HepG2 (cell line): ENCODE measurements at regions not wholly inside any gene's neighbourhood (a gene's known extent, or its start where the extent isn't known, plus 50 kb on each side); places are given as distances from the start of the nearest gene placed in this dataset.

Experiments used
- ATAC-seq: fragments of 200-7000 bp; cut with Tn5 transposase; 3 replicates; pipeline ENCODE4 v1.9.1; 2020; ENCODE audit warnings: mild to moderate bottlenecking, moderate library complexity
- BruUV-seq: library from RNA; stranded (reverse); fragments of 400-500 nt; replicated peaks from 2 replicates; lab custom pipeline; 2021; lab: Mats Ljungman, UMichigan
- CTCF ChIA-PET: fragments of 300-600 bp; formaldehyde crosslinking; extraction: SDS; loops from one replicate; lab custom pipeline; 2021; ENCODE audit warnings: low total read pairs, inconsistent platforms, low intra/inter-chr PET ratio; lab: Yijun Ruan, JAX
- POLR2A ChIA-PET: fragments of 350-600 bp; sonication (Branson Sonifier 250); formaldehyde crosslinking; loops from one replicate; lab custom pipeline; 2020; ENCODE audit warnings: antibody characterized with exemption, inconsistent platforms; lab: Yijun Ruan, JAX
- DNase-seq: peaks from one replicate; pipeline ENCODE4 v3.0.0-alpha.2; 2015; ENCODE audit warnings: low spot score
- FAIRE-seq: peaks from 3 replicates; lab custom pipeline; 2011; peaks lifted over from hg19 to GRCh38; lab: Jason Lieb, UNC
- H2AFZ ChIP-seq: one replicate; pipeline ENCODE4 v1.6.1; 2011; ENCODE audit warnings: low read length, inconsistent platforms
- H3K27ac ChIP-seq: fragments of 300-600 bp; 3 replicates; pipeline ENCODE4 v1.8.0; 2011; ENCODE audit warnings: mixed run types, mild to moderate bottlenecking, mixed read lengths, low read length, inconsistent platforms; ENCODE audit not compliant: insufficient read depth; ENCODE audit errors: extremely low read length
- H3K27me3 ChIP-seq, 2 experiments: fragments of 200-600 bp in 1 of 2; 2 replicates in 1 of 2; 3 replicates in 1 of 2; pipeline versions ENCODE4 v1.6.0 to v1.8.0; 2011; ENCODE audit warnings: low read length in 2 of 2, mild to moderate bottlenecking in 2 of 2, moderate library complexity in 2 of 2, inconsistent platforms in 1 of 2; ENCODE audit not compliant: insufficient read depth in 2 of 2, control insufficient read depth in 1 of 2
- H3K36me3 ChIP-seq, 2 experiments: fragments of 200-600 bp in 1 of 2; replicated peaks in 1 of 2; 2 replicates in 1 of 2; 3 replicates in 1 of 2; pipeline versions ENCODE4 v1.5.1 to v1.8.0; 2011; ENCODE audit warnings: low read length in 2 of 2, inconsistent platforms in 1 of 2; ENCODE audit not compliant: insufficient read depth in 2 of 2, control insufficient read depth in 1 of 2
- H3K4me1 ChIP-seq: 2 replicates; pipeline ENCODE4 v1.5.1; 2012; ENCODE audit warnings: low read length, inconsistent platforms; ENCODE audit not compliant: insufficient read depth
- H3K4me2 ChIP-seq: 2 replicates; pipeline ENCODE4 v1.6.0; 2011; ENCODE audit warnings: low read depth, low read length, inconsistent platforms
- H3K4me3 ChIP-seq, 3 experiments: fragments of 200-600 bp in 1 of 3; sonication (generic), shearing (Covaris generic) in 1 of 3; replicated peaks in 1 of 3; 2 replicates each; pipeline ENCODE4 v1.5.1; 2011 to 2016; ENCODE audit warnings: low read length in 3 of 3, inconsistent platforms in 2 of 3, low read depth in 2 of 3, mild to moderate bottlenecking in 2 of 3, control low read depth in 1 of 3, mixed read lengths in 1 of 3; ENCODE audit not compliant: insufficient read depth in 1 of 3
- H3K79me2 ChIP-seq: one replicate; pipeline ENCODE4 v1.6.1; 2011; ENCODE audit warnings: low read length, inconsistent platforms; ENCODE audit not compliant: insufficient read depth
- H3K9ac ChIP-seq: 2 replicates; pipeline ENCODE4 v1.6.0; 2011; ENCODE audit warnings: mild to moderate bottlenecking, low read depth, low read length, inconsistent platforms; ENCODE audit not compliant: insufficient read depth
- H3K9me3 ChIP-seq: 2 replicates; pipeline ENCODE4 v1.5.1; 2012; ENCODE audit warnings: mild to moderate bottlenecking, low read length
- H4K20me1 ChIP-seq: 2 replicates; pipeline ENCODE4 v1.6.0; 2011; ENCODE audit warnings: inconsistent platforms, mild to moderate bottlenecking, low read length, moderate library complexity; ENCODE audit not compliant: insufficient read depth
- FOXP1 ChIP-seq, 2 experiments: fragments of 450-650 bp in 1 of 2; IDR thresholded peaks; 2 replicates each; pipeline ENCODE4 v1.6.1; 2017 to 2018; ENCODE audit warnings: antibody characterized with exemption in 1 of 2
- KDM4B ChIP-seq: sonication (generic); formaldehyde crosslinking; IDR thresholded peaks from 2 replicates; pipeline ENCODE4 v1.4.0; 2020; ENCODE audit warnings: missing genetic modification reagents
- MEF2D ChIP-seq: sonication (generic); formaldehyde crosslinking; IDR thresholded peaks from 2 replicates; pipeline ENCODE4 v1.5.1; 2020; ENCODE audit warnings: mild to moderate bottlenecking, missing genetic modification reagents
- PHF8 ChIP-seq: sonication (generic); formaldehyde crosslinking; IDR thresholded peaks from 2 replicates; pipeline ENCODE4 v1.5.0; 2020; ENCODE audit warnings: missing genetic modification reagents
- SP1 ChIP-seq, 2 experiments: fragments of 450-650 bp in 1 of 2; sonication (generic) in 1 of 2; formaldehyde crosslinking in 1 of 2; IDR thresholded peaks; 2 replicates each; pipeline versions ENCODE4 v1.4.0 to v1.6.1; 2016 to 2020; ENCODE audit warnings: missing genetic modification reagents in 1 of 2
- ZFX ChIP-seq: sonication (generic); formaldehyde crosslinking; IDR thresholded peaks from 2 replicates; pipeline ENCODE4 v1.4.0; 2020; ENCODE audit warnings: mild to moderate bottlenecking, low read depth, missing genetic modification reagents, moderate library complexity
- ZNF383 ChIP-seq: sonication (generic); formaldehyde crosslinking; IDR thresholded peaks from 2 replicates; pipeline ENCODE4 v1.4.0; 2020; ENCODE audit warnings: missing genetic modification reagents, mild to moderate bottlenecking, borderline replicate concordance
- ZNF430 ChIP-seq: sonication (generic); formaldehyde crosslinking; IDR thresholded peaks from 2 replicates; pipeline ENCODE4 v1.9.0; 2021; ENCODE audit warnings: mild to moderate bottlenecking, missing genetic modification reagents
- ZNF512 ChIP-seq: sonication (generic); formaldehyde crosslinking; IDR thresholded peaks from 2 replicates; pipeline ENCODE4 v1.4.0; 2020; ENCODE audit warnings: mild to moderate bottlenecking, missing genetic modification reagents
- ZNF556 ChIP-seq: sonication (generic); formaldehyde crosslinking; IDR thresholded peaks from 2 replicates; pipeline ENCODE4 v1.4.0; 2020; ENCODE audit warnings: mild to moderate bottlenecking, missing genetic modification reagents, borderline replicate concordance
- in situ Hi-C: cut with HindIII; loops from 2 replicates; pipeline ENCODE4 v1.10.0; 2017; ENCODE audit warnings: low pct_unique_long_range_greater_than_20kb; ENCODE audit not compliant: extremely low pct_ligation_motif_present
- intact Hi-C: fragments of 100-400 bp; cut with micrococcal nuclease; formaldehyde crosslinking; loops from one replicate; pipeline ENCODE4 v1.10.0; 2022; ENCODE audit not compliant: unreplicated experiment
- TF ChIP-seq, protein P1 (sequence below): sonication (generic); formaldehyde crosslinking; IDR thresholded peaks from 2 replicates; pipeline ENCODE4 v1.4.0; 2020; ENCODE audit warnings: missing genetic modification reagents, low read depth, mild to moderate bottlenecking, borderline replicate concordance
- TF ChIP-seq, protein P2 (sequence below): sonication (generic); formaldehyde crosslinking; conservative IDR thresholded peaks from 2 replicates; pipeline ENCODE4 v1.8.0; 2022; ENCODE audit warnings: mild to moderate bottlenecking, moderate library complexity, missing genetic modification reagents
- TF ChIP-seq, protein P3 (sequence below): sonication (generic); formaldehyde crosslinking; IDR thresholded peaks from 2 replicates; pipeline ENCODE4 v1.5.1; 2020; ENCODE audit warnings: missing genetic modification reagents, mild to moderate bottlenecking, borderline replicate concordance

- intact Hi-C loops (no loop called here), in situ Hi-C loops (loop anchor here (25.0 kb wide), 1 partner anchor 401 kb away; the partner anchor contains the start of gene TRPC7)
- POLR2A ChIA-PET = no interaction called here
- CTCF ChIA-PET = no interaction called here
- ATAC-seq = no peak
- Histone ChIP-seq H3K4me2 (no peak overlapping the region), H3K27me3 (no peaks in the 10 kb centered on the region), H3K9ac (no peak overlapping the region), H3K4me1 (no peaks in the 10 kb centered on the region), H3K4me3 (no peak overlapping the region), H3K9me3 (no peaks in the 10 kb centered on the region), H3K79me2 (no peaks in the 10 kb centered on the region), H4K20me1 (no peaks in the 10 kb centered on the region), H2AFZ (no peak overlapping the region), H3K36me3 (no peaks in the 10 kb centered on the region), H3K27ac (no peak overlapping the region)
- BruUV-seq = no TSS peak
- FAIRE-seq = no peak
- no peak for DNase-seq
- TF ChIP-seq ZNF430 (CRISPR knock-in tag) = no peak
- TF ChIP-seq ZFX (CRISPR knock-in tag) = no peak
- TF ChIP-seq FOXP1 (IDR thresholded peaks at IDR 0.05) = no peak
- TF ChIP-seq FOXP1 (CRISPR knock-in tag; IDR thresholded peaks at IDR 0.05) = no peak
- no peak for TF ChIP-seq ZNF556
- TF ChIP-seq PHF8 (CRISPR knock-in tag) = no peak
- TF ChIP-seq, protein P1, sequence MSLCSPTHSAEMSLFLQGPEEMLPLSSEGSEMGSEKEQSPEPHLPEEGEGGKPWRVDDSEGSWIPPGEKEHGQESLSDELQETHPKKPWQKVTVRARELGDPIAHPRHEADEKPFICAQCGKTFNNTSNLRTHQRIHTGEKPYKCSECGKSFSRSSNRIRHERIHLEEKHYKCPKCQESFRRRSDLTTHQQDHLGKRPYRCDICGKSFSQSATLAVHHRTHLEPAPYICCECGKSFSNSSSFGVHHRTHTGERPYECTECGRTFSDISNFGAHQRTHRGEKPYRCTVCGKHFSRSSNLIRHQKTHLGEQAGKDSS = no peak
- no peak for TF ChIP-seq KDM4B (CRISPR knock-in tag)
- no peak for TF ChIP-seq MEF2D (CRISPR knock-in tag)
- TF ChIP-seq, protein P2, sequence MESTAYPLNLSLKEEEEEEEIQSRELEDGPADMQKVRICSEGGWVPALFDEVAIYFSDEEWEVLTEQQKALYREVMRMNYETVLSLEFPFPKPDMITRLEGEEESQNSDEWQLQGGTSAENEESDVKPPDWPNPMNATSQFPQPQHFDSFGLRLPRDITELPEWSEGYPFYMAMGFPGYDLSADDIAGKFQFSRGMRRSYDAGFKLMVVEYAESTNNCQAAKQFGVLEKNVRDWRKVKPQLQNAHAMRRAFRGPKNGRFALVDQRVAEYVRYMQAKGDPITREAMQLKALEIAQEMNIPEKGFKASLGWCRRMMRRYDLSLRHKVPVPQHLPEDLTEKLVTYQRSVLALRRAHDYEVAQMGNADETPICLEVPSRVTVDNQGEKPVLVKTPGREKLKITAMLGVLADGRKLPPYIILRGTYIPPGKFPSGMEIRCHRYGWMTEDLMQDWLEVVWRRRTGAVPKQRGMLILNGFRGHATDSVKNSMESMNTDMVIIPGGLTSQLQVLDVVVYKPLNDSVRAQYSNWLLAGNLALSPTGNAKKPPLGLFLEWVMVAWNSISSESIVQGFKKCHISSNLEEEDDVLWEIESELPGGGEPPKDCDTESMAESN (CRISPR knock-in tag) = no peak
- TF ChIP-seq SP1 (IDR thresholded peaks at IDR 0.05) = no peak
- TF ChIP-seq SP1 (CRISPR knock-in tag; IDR thresholded peaks at IDR 0.05) = no peak
- no peak for TF ChIP-seq ZNF512 (CRISPR knock-in tag)
- TF ChIP-seq ZNF383 (CRISPR knock-in tag) = no peak
- TF ChIP-seq, protein P3, sequence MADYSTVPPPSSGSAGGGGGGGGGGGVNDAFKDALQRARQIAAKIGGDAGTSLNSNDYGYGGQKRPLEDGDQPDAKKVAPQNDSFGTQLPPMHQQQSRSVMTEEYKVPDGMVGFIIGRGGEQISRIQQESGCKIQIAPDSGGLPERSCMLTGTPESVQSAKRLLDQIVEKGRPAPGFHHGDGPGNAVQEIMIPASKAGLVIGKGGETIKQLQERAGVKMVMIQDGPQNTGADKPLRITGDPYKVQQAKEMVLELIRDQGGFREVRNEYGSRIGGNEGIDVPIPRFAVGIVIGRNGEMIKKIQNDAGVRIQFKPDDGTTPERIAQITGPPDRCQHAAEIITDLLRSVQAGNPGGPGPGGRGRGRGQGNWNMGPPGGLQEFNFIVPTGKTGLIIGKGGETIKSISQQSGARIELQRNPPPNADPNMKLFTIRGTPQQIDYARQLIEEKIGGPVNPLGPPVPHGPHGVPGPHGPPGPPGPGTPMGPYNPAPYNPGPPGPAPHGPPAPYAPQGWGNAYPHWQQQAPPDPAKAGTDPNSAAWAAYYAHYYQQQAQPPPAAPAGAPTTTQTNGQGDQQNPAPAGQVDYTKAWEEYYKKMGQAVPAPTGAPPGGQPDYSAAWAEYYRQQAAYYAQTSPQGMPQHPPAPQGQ = no peak
Observed at GRCh38 chr5:136763548-136763947, 398.2 kb upstream of the TRPC7 start.
